Colonic mucosa (tissue), 4 donors: ENCODE measurements at regions not wholly inside any gene's neighbourhood (a gene's known extent, or its start where the extent isn't known, plus 50 kb on each side); places are given as distances from the start of the nearest gene placed in this dataset.
"Not testable (repeated sequence)": the region's sequence is repeated elsewhere in the genome, so short reads cannot be mapped to it uniquely, and the experiment has no call there.

ENCODE experiments used
- DNase-seq: peaks from one replicate; pipeline ENCODE4 v3.0.0-alpha.2; 2020
- H3K27ac ChIP-seq: fragments of 200-600 bp; one replicate; pipeline ENCODE4 v1.8.0; 2021
- H3K27me3 ChIP-seq: fragments of 200-600 bp; one replicate; pipeline ENCODE4 v1.8.0; 2021
- H3K36me3 ChIP-seq: fragments of 200-600 bp; one replicate; pipeline ENCODE4 v1.8.0; 2021
- H3K4me1 ChIP-seq: fragments of 200-600 bp; one replicate; pipeline ENCODE4 v1.8.0; 2021; ENCODE audit warnings: mild to moderate bottlenecking
- H3K4me3 ChIP-seq: fragments of 200-600 bp; one replicate; pipeline ENCODE4 v1.8.0; 2021
- H3K9ac ChIP-seq, 2 donors: one replicate each; pipeline ENCODE4 v1.7.0; 2013; ENCODE audit warnings: control low read depth in 2 of 2, low read depth in 2 of 2, low read length in 2 of 2
- H3K9me3 ChIP-seq: fragments of 200-600 bp; one replicate; pipeline ENCODE4 v1.8.0; 2021
- intact Hi-C: fragments of 100-400 bp; cut with DNase I; formaldehyde crosslinking; loops from one replicate; pipeline ENCODE4 v1.14.1; 2022
- TF ChIP-seq, protein P1 (sequence below): fragments of 200-600 bp; IDR thresholded peaks from one replicate; pipeline ENCODE4 v1.8.0; 2022; ENCODE audit warnings: antibody characterized with exemption, mild to moderate bottlenecking
- donor health status: healthy.
- donor health status: DM: no; HTN: no; CAD: no.
- donor health status: DM: no; HTN: no; CAD: no.

GRCh38 chr14:51595881-51596455 is 55.7 kb upstream of the FRMD6 start:
- no peak overlapping the region for H3K27ac ChIP-seq
- H3K9ac ChIP-seq = no peak overlapping the region
- no peaks in the 10 kb centered on the region for H3K4me1 ChIP-seq
- no peaks in the 10 kb centered on the region for H3K27me3 ChIP-seq
- no peaks in the 10 kb centered on the region for H3K36me3 ChIP-seq
- H3K4me3 ChIP-seq = no peak overlapping the region
- TF ChIP-seq, protein P1, sequence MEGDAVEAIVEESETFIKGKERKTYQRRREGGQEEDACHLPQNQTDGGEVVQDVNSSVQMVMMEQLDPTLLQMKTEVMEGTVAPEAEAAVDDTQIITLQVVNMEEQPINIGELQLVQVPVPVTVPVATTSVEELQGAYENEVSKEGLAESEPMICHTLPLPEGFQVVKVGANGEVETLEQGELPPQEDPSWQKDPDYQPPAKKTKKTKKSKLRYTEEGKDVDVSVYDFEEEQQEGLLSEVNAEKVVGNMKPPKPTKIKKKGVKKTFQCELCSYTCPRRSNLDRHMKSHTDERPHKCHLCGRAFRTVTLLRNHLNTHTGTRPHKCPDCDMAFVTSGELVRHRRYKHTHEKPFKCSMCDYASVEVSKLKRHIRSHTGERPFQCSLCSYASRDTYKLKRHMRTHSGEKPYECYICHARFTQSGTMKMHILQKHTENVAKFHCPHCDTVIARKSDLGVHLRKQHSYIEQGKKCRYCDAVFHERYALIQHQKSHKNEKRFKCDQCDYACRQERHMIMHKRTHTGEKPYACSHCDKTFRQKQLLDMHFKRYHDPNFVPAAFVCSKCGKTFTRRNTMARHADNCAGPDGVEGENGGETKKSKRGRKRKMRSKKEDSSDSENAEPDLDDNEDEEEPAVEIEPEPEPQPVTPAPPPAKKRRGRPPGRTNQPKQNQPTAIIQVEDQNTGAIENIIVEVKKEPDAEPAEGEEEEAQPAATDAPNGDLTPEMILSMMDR = no peak
- DNase-seq = no peak
- H3K9me3 ChIP-seq = no peaks in the 10 kb centered on the region
- intact Hi-C loops = no loop called here

DNA sequence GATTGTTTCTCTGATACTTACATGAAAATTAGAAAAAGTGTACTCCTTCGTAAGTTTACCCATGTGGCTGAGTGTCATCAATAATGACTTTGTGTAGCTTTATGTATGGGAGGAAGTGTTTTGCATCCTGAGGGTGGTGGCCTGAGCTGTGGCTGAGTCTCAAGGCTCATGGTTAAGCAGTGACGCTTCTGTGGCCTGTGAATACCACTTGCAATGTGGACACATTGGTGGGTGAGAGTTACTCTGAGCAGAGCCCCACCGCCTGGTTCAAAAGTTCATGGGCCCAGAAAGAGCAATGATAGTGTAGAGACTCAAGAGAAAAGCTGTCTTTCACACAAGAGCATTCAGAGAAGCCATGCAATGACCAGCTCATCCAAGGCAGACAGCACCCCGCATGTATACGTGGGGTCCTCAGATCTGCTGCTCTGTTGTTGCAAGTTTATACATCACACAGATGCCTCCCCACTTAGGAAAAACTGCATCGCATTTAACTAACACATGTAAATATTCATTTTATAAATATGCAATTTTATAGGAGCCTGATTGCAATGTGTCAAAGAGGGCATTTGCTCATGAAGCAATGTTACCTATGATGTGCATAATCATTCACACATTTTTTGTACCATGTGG is 55.1 kb upstream of the FRMD6 start:
- no peaks in the 10 kb centered on the region for H3K9me3 ChIP-seq
- TF ChIP-seq, protein P1 = no peak
- no peak overlapping the region for H3K9ac ChIP-seq
- intact Hi-C loops = no loop called here
- no peaks in the 10 kb centered on the region for H3K4me1 ChIP-seq
- H3K27ac ChIP-seq = no peak overlapping the region
- no peaks in the 10 kb centered on the region for H3K27me3 ChIP-seq
- H3K4me3 ChIP-seq = no peak overlapping the region
- H3K36me3 ChIP-seq = no peaks in the 10 kb centered on the region
- no peak for DNase-seq

DNA sequence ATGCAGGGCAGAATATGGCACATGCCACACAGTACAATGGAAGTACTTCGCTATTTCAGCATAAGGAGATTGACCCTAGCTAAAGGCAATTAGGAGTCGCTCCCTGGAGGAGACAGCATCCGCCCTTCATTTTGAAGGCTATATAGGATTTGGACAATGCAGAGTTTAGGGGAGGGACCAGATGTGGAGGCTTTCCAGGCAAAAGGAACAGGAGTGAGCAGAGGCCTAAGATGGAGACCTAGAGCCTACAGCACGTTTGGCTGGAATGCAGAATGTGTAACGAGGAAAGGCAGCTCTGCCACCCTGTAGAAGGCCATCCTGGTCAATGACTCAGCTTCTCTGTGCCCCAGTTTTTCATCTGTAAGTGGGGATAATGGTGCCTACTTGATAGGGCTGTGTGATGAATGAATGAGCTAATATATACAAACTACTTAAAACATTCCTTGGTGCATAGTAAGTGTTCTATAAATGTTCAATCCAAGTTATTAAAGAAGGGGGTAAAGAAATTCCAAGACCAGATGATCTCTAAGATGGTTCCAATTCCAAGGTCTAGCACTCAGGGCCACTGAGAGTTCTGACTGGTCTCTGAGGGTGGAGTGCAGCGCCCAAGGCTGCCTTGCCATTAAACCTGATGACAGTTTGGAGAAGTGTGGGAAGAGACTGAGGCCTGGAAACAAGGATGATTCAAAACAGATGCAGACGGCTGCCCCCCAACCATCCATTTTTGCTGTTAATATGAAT is 54.3 kb upstream of the FRMD6 start:
- Histone ChIP-seq H3K4me1 (no peaks in the 10 kb centered on the region), H3K4me3 (no peak overlapping the region), H3K27me3 (no peaks in the 10 kb centered on the region), H3K36me3 (no peaks in the 10 kb centered on the region), H3K9me3 (no peaks in the 10 kb centered on the region), H3K27ac (no peak overlapping the region), H3K9ac (no peak overlapping the region)
- intact Hi-C loops = no loop called here
- no peak for DNase-seq
- TF ChIP-seq, protein P1 = no peak

GRCh38 chr14:51598924-51599600 is 52.6 kb upstream of the FRMD6 start:
- H3K9me3 ChIP-seq, H3K4me1 ChIP-seq, intact Hi-C loops, H3K27me3 ChIP-seq, H3K27ac ChIP-seq, H3K9ac ChIP-seq, H3K36me3 ChIP-seq, H3K4me3 ChIP-seq, DNase-seq: not testable (repeated sequence)

DNA sequence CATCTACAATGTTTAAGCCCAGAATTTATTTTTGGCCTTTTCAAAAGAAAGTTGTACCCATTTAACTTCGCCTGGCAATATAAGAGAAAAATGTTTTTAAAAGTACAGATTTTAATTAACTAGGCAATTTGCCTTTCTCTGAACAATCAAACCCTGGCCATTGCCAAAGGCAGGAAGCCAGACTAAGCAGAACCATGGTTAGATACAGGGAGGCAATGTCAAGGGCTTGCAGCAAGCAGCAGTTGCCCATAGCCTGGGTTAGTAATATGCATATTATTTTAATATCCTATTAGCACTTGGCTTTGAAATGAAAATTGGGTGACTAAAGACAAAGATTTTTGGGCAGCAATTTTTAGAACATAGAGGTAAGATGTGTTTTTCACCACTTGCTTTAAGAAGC is 51.1 kb upstream of the FRMD6 start:
- intact Hi-C loops = no loop called here
- H3K9ac ChIP-seq = no peak overlapping the region
- DNase-seq = no peak
- H3K27ac ChIP-seq = no peak overlapping the region
- no peak overlapping the region for H3K4me3 ChIP-seq
- no peaks in the 10 kb centered on the region for H3K4me1 ChIP-seq
- H3K36me3 ChIP-seq = no peaks in the 10 kb centered on the region
- H3K9me3 ChIP-seq = no peaks in the 10 kb centered on the region
- TF ChIP-seq, protein P1 = no peak
- H3K27me3 ChIP-seq = no peaks in the 10 kb centered on the region
